ENCODE measurements at regions not wholly inside any gene's neighbourhood (a gene's known extent, or its start where the extent isn't known, plus 50 kb on each side); places are given as distances from the start of the nearest gene placed in this dataset.

- no peak overlapping the region for H3K27ac Mint-ChIP-seq
- H3K9me3 Mint-ChIP-seq: no peaks in the 10 kb centered on the region
- H3K27me3 Mint-ChIP-seq: peaks cover 2% of the 10 kb centered on the region
- DNase-seq: no peak
- H3K36me3 Mint-ChIP-seq: no peaks in the 10 kb centered on the region
- H3K4me1 Mint-ChIP-seq: no peaks in the 10 kb centered on the region
- POLR2A ChIA-PET: no interaction called here
- ATAC-seq (ENCODE audit: low read depth): no peak
- no peak overlapping the region for H3K4me3 Mint-ChIP-seq
These were observed 92.0 kb upstream of the WLS start for GRCh38 chr1:68324316-68324715.

GRCh38 chr1:68322837-68323687, 90.7 kb upstream of the WLS start:
- no peaks in the 10 kb centered on the region for H3K36me3 Mint-ChIP-seq
- H3K9me3 Mint-ChIP-seq: no peaks in the 10 kb centered on the region
- no peak for ATAC-seq (ENCODE audit: low read depth)
- POLR2A ChIA-PET: no interaction called here
- no peaks in the 10 kb centered on the region for H3K4me1 Mint-ChIP-seq
- H3K27me3 Mint-ChIP-seq: peaks cover 2% of the 10 kb centered on the region
- H3K27ac Mint-ChIP-seq: no peak overlapping the region
- H3K4me3 Mint-ChIP-seq: no peak overlapping the region
- no peak for DNase-seq

- H3K4me3 Mint-ChIP-seq: no peak overlapping the region
- H3K9me3 Mint-ChIP-seq: no peaks in the 10 kb centered on the region
- peaks cover 2% of the 10 kb centered on the region for H3K27me3 Mint-ChIP-seq
- DNase-seq: no peak
- H3K27ac Mint-ChIP-seq: no peak overlapping the region
- no peak for ATAC-seq (ENCODE audit: low read depth)
- H3K4me1 Mint-ChIP-seq: no peaks in the 10 kb centered on the region
- no peaks in the 10 kb centered on the region for H3K36me3 Mint-ChIP-seq
- POLR2A ChIA-PET: no interaction called here
These were observed 89.8 kb upstream of the WLS start for GRCh38 chr1:68322096-68322495.

GRCh38 chr1:68321084-68321685, 88.9 kb upstream of the WLS start:
- H3K27me3 Mint-ChIP-seq: no peaks in the 10 kb centered on the region
- H3K36me3 Mint-ChIP-seq: no peaks in the 10 kb centered on the region
- H3K4me1 Mint-ChIP-seq: no peaks in the 10 kb centered on the region
- H3K4me3 Mint-ChIP-seq: no peak overlapping the region
- no peak overlapping the region for H3K27ac Mint-ChIP-seq
- no peaks in the 10 kb centered on the region for H3K9me3 Mint-ChIP-seq
- ATAC-seq (ENCODE audit: low read depth) (no peak), DNase-seq (no peak)
- POLR2A ChIA-PET: no interaction called here

- POLR2A ChIA-PET: no interaction called here
- DNase-seq (no peak), ATAC-seq (ENCODE audit: low read depth) (no peak)
- no peaks in the 10 kb centered on the region for H3K4me1 Mint-ChIP-seq
- no peaks in the 10 kb centered on the region for H3K9me3 Mint-ChIP-seq
- H3K27ac Mint-ChIP-seq: no peak overlapping the region
- no peak overlapping the region for H3K4me3 Mint-ChIP-seq
- no peaks in the 10 kb centered on the region for H3K27me3 Mint-ChIP-seq
- H3K36me3 Mint-ChIP-seq: no peaks in the 10 kb centered on the region
These were observed 88.0 kb upstream of the WLS start for GRCh38 chr1:68320349-68320748.

- Mint-ChIP-seq H3K9me3 (no peaks in the 10 kb centered on the region), H3K4me3 (no peak overlapping the region), H3K36me3 (no peaks in the 10 kb centered on the region)
These were observed 87.6 kb upstream of the WLS start for GRCh38 chr1:68319907-68320306.

GRCh38 chr1:68317543-68317942, 85.2 kb upstream of the WLS start:
- H3K9me3 Mint-ChIP-seq: no peaks in the 10 kb centered on the region
- no peaks in the 10 kb centered on the region for H3K36me3 Mint-ChIP-seq
- DNase-seq (no peak), ATAC-seq (ENCODE audit: low read depth) (no peak)
- no peak overlapping the region for H3K27ac Mint-ChIP-seq
- POLR2A ChIA-PET: no interaction called here
- no peaks in the 10 kb centered on the region for H3K4me1 Mint-ChIP-seq
- H3K4me3 Mint-ChIP-seq: no peak overlapping the region
- no peaks in the 10 kb centered on the region for H3K27me3 Mint-ChIP-seq

More at GRCh38 chr1:68319907-68320306, 87.6 kb upstream of the WLS start:
- Mint-ChIP-seq H3K4me1 (no peaks in the 10 kb centered on the region), H3K27me3 (no peaks in the 10 kb centered on the region), H3K27ac (no peak overlapping the region)
- no peak for ATAC-seq (ENCODE audit: low read depth)
- DNase-seq: no peak
- POLR2A ChIA-PET: no interaction called here

GRCh38 chr1:68314151-68314780, 81.9 kb upstream of the WLS start:
- no peak for ATAC-seq (ENCODE audit: low read depth)
- H3K4me3 Mint-ChIP-seq: no peak overlapping the region
- no peaks in the 10 kb centered on the region for H3K27me3 Mint-ChIP-seq
- H3K4me1 Mint-ChIP-seq: no peaks in the 10 kb centered on the region
- H3K36me3 Mint-ChIP-seq: no peaks in the 10 kb centered on the region
- H3K9me3 Mint-ChIP-seq: no peaks in the 10 kb centered on the region
- no peak for DNase-seq
- POLR2A ChIA-PET: no interaction called here
- H3K27ac Mint-ChIP-seq: no peak overlapping the region

- POLR2A ChIA-PET: no interaction called here
- ATAC-seq (ENCODE audit: low read depth) (no peak), DNase-seq (no peak)
- Mint-ChIP-seq H3K36me3 (no peaks in the 10 kb centered on the region), H3K9me3 (no peaks in the 10 kb centered on the region), H3K27ac (no peak overlapping the region), H3K27me3 (peaks cover under 1% of the 10 kb centered on the region), H3K4me1 (no peaks in the 10 kb centered on the region), H3K4me3 (no peak overlapping the region)
These were observed 81.4 kb upstream of the WLS start for GRCh38 chr1:68313735-68314134.

GRCh38 chr1:68308034-68308433, 75.7 kb upstream of the WLS start:
- Mint-ChIP-seq H3K27ac (no peak overlapping the region), H3K4me3 (no peak overlapping the region), H3K4me1 (no peaks in the 10 kb centered on the region), H3K27me3 (peaks cover 1% of the 10 kb centered on the region), H3K36me3 (no peaks in the 10 kb centered on the region), H3K9me3 (no peaks in the 10 kb centered on the region)
- POLR2A ChIA-PET: no interaction called here
- DNase-seq (no peak), ATAC-seq (ENCODE audit: low read depth) (no peak)

- ATAC-seq (ENCODE audit: low read depth) (no peak), DNase-seq (no peak)
- Mint-ChIP-seq H3K27ac (no peak overlapping the region), H3K4me1 (no peaks in the 10 kb centered on the region), H3K9me3 (no peaks in the 10 kb centered on the region), H3K36me3 (no peaks in the 10 kb centered on the region), H3K27me3 (peaks cover 1% of the 10 kb centered on the region), H3K4me3 (no peak overlapping the region)
- POLR2A ChIA-PET: no interaction called here
These were observed 75.1 kb upstream of the WLS start for GRCh38 chr1:68307378-68307787.

GRCh38 chr1:68301471-68302001, 69.2 kb upstream of the WLS start:
- DNase-seq: no peak
- ATAC-seq (ENCODE audit: low read depth): no peak
- H3K4me1 Mint-ChIP-seq: no peaks in the 10 kb centered on the region
- no peaks in the 10 kb centered on the region for H3K36me3 Mint-ChIP-seq
- H3K27me3 Mint-ChIP-seq: no peaks in the 10 kb centered on the region
- no peak overlapping the region for H3K4me3 Mint-ChIP-seq
- H3K9me3 Mint-ChIP-seq: no peaks in the 10 kb centered on the region
- POLR2A ChIA-PET: no interaction called here
- no peak overlapping the region for H3K27ac Mint-ChIP-seq

- no peak for ATAC-seq (ENCODE audit: low read depth)
- POLR2A ChIA-PET: no interaction called here
- Mint-ChIP-seq H3K4me1 (no peaks in the 10 kb centered on the region), H3K27ac (no peak overlapping the region), H3K9me3 (no peaks in the 10 kb centered on the region), H3K36me3 (no peaks in the 10 kb centered on the region), H3K4me3 (no peak overlapping the region), H3K27me3 (no peaks in the 10 kb centered on the region)
- no peak for DNase-seq
These were observed 62.2 kb upstream of the WLS start for GRCh38 chr1:68294367-68295066.
